ENCODE measurements at regions not wholly inside any gene's neighbourhood (a gene's known extent, or its start where the extent isn't known, plus 50 kb on each side); places are given as distances from the start of the nearest gene placed in this dataset.

DNA sequence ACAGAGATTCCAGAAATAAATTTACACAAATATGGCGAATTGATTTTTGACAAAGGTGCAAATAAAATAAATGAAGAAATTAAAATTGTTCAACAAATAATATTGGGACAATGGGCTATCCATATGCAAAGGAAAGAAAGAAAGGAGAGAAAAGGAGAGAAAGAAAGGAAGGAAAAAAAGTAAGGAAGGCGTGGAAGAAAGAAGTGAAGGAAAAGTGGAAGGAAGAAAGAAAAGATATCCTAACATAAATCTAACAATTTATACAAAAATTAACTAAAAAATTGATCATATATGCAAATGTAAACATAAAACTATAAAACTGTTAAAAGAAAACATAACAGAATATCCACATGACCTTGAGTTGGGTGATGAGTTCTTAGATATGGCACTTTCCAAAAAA, 78.7 kb upstream of the ZNF184 start (continued):
- TF ChIP-seq, protein P1, sequence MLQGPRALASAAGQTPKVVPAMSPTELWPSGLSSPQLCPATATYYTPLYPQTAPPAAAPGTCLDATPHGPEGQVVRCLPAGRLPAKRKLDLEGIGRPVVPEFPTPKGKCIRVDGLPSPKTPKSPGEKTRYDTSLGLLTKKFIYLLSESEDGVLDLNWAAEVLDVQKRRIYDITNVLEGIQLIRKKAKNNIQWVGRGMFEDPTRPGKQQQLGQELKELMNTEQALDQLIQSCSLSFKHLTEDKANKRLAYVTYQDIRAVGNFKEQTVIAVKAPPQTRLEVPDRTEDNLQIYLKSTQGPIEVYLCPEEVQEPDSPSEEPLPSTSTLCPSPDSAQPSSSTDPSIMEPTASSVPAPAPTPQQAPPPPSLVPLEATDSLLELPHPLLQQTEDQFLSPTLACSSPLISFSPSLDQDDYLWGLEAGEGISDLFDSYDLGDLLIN (CRISPR knock-in tag; IDR thresholded peaks at IDR 0.05; ENCODE audit: borderline replicate concordance), result no peak
- TF ChIP-seq ZNF674 (CRISPR knock-in tag; IDR thresholded peaks at IDR 0.05; ENCODE audit: low read depth) (no peak), GLI4 (CRISPR knock-in tag; IDR thresholded peaks at IDR 0.05; ENCODE audit: borderline replicate concordance) (no peak), ZBTB38 (CRISPR knock-in tag; IDR thresholded peaks at IDR 0.05) (no peak)
- TF ChIP-seq, protein P2, sequence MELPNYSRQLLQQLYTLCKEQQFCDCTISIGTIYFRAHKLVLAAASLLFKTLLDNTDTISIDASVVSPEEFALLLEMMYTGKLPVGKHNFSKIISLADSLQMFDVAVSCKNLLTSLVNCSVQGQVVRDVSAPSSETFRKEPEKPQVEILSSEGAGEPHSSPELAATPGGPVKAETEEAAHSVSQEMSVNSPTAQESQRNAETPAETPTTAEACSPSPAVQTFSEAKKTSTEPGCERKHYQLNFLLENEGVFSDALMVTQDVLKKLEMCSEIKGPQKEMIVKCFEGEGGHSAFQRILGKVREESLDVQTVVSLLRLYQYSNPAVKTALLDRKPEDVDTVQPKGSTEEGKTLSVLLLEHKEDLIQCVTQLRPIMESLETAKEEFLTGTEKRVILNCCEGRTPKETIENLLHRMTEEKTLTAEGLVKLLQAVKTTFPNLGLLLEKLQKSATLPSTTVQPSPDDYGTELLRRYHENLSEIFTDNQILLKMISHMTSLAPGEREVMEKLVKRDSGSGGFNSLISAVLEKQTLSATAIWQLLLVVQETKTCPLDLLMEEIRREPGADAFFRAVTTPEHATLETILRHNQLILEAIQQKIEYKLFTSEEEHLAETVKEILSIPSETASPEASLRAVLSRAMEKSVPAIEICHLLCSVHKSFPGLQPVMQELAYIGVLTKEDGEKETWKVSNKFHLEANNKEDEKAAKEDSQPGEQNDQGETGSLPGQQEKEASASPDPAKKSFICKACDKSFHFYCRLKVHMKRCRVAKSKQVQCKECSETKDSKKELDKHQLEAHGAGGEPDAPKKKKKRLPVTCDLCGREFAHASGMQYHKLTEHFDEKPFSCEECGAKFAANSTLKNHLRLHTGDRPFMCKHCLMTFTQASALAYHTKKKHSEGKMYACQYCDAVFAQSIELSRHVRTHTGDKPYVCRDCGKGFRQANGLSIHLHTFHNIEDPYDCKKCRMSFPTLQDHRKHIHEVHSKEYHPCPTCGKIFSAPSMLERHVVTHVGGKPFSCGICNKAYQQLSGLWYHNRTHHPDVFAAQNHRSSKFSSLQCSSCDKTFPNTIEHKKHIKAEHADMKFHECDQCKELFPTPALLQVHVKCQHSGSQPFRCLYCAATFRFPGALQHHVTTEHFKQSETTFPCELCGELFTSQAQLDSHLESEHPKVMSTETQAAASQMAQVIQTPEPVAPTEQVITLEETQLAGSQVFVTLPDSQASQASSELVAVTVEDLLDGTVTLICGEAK (IDR thresholded peaks at IDR 0.05), result no peak
- TF ChIP-seq, protein P2 (CRISPR knock-in tag; IDR thresholded peaks at IDR 0.05), result no peak

Measured in HepG2 (cell line).